ENCODE measurements at regions not wholly inside any gene's neighbourhood (a gene's known extent, or its start where the extent isn't known, plus 50 kb on each side); places are given as distances from the start of the nearest gene placed in this dataset.

GRCh38 chr3:177773717-177774116, 576.4 kb upstream of the TBL1XR1 start:
- no peak overlapping the region for H3K4me3 ChIP-seq (ENCODE audit: low read length)
- no peak for TF ChIP-seq CTCF (conservative IDR thresholded peaks at IDR 0.05; ENCODE audit: low read length)
- DNase-seq (ENCODE audit: low read depth), result no peak

- no peak for TF ChIP-seq CTCF (conservative IDR thresholded peaks at IDR 0.05; ENCODE audit: low read length)
- peak; percentile 55 for DNase-seq (ENCODE audit: low read depth)
- no peak overlapping the region for H3K4me3 ChIP-seq (ENCODE audit: low read length)
Observed at GRCh38 chr3:177776661-177777101, 579.4 kb upstream of the TBL1XR1 start.

GRCh38 chr3:177777699-177778098, 580.4 kb upstream of the TBL1XR1 start:
- DNase-seq (ENCODE audit: low read depth), result peak; percentile 26
- no peak overlapping the region for H3K4me3 ChIP-seq (ENCODE audit: low read length)
- peak; percentile 53 for TF ChIP-seq CTCF (conservative IDR thresholded peaks at IDR 0.05; ENCODE audit: low read length)

GRCh38 chr3:177778633-177779032, 581.4 kb upstream of the TBL1XR1 start:
- no peak for TF ChIP-seq CTCF (conservative IDR thresholded peaks at IDR 0.05; ENCODE audit: low read length)
- no peak overlapping the region for H3K4me3 ChIP-seq (ENCODE audit: low read length)
- no peak for DNase-seq (ENCODE audit: low read depth)

GRCh38 chr3:177781686-177782161, 584.4 kb upstream of the TBL1XR1 start:
- TF ChIP-seq CTCF (conservative IDR thresholded peaks at IDR 0.05; ENCODE audit: low read length), result no peak
- DNase-seq (ENCODE audit: low read depth), result peak; percentile 86
- no peak overlapping the region for H3K4me3 ChIP-seq (ENCODE audit: low read length)

- no peak for DNase-seq (ENCODE audit: low read depth)
- TF ChIP-seq CTCF (conservative IDR thresholded peaks at IDR 0.05; ENCODE audit: low read length), result no peak
- no peak overlapping the region for H3K4me3 ChIP-seq (ENCODE audit: low read length)
Observed at GRCh38 chr3:177783338-177783737, 586.1 kb upstream of the TBL1XR1 start.

- TF ChIP-seq CTCF (conservative IDR thresholded peaks at IDR 0.05; ENCODE audit: low read length), result no peak
- no peak overlapping the region for H3K4me3 ChIP-seq (ENCODE audit: low read length)
- no peak for DNase-seq (ENCODE audit: low read depth)
Observed at GRCh38 chr3:177783767-177784166, 586.5 kb upstream of the TBL1XR1 start.

Measured in AG10803 (cell line).